Activated CD4-positive, alpha-beta T cell treated with anti-CD3 and anti-CD28 coated beads, Interleukin-2, amount 50 U/mL, for 1 hour (primary cell): ENCODE measurements at regions not wholly inside any gene's neighbourhood (a gene's known extent, or its start where the extent isn't known, plus 50 kb on each side); places are given as distances from the start of the nearest gene placed in this dataset.

ENCODE experiments used
- DNase-seq: peaks from one replicate; pipeline ENCODE4 v3.0.0-alpha.2; 2020

DNA sequence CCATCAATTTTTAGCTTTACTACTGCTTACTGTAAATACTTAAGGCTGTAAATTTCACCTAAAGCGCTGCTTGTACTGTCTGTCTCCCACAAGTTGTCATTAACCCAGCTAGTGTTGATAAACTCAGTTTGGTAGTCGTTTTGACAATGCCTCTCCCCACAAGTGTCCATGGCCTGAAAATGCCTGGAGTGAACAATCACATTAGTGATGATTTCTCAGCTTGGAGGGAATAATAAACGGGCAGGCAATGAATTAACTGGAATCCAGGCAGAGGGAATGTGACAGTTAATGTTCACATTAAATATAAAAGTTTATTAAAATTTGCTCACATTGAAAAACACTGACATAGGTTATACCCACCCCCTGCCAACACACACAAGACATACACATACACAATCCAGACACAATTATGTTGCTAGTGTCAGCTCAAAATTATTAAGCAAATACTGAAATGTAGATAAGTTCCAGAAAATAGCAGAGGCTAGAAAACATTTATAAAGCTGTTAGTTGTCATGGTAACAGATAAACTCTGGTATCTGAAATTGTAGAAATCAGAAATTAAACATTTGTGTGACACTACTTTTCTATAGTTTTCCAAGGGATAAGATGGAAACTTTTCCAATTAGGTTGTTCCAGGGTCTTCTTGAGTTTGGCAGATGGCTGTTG lies 341.9 kb downstream of the DIRAS2 start:
- no peak for DNase-seq

- no peak for DNase-seq
These were observed 341.4 kb downstream of the DIRAS2 start for GRCh38 chr9:90301277-90301653.

DNA sequence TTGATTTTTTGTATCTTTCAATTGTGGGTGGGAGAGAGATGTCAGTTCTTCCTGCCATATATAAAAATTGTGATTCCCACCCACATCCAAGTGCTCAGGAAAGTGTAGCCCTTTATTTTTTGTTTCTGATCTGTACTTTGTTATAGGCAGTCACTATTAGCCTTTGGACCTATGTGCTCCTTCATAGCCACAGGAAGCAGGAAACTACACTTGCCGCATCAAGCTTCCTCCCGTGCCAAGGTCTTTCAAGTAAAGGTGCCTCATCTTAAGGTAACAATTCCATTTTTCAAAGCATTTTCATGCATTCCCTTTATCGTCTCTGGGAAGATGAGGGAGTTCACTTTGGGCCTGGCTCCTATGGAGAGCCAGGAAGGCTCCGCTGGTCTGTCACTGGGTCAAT lies 339.0 kb downstream of the DIRAS2 start:
- DNase-seq: no peak

DNA sequence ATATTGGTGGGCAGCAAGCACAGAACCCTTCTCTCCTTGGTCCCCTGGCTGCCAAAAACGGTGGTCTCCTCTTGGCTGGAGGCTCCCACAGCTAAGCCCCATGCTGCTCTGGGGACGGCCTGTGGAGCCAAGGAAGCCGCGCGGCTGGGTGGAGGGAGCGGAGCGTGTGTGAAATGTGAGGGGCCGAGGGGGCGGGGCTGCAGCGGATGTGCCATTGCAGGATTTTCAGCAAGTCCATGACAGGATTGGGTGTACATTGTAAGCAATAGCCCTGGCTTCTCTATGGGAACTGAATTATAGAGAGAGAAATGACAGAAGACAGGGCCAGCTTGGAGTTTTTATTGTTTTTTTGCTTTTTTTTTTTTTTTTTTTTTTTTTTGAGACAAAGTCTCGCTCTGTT lies 336.5 kb downstream of the DIRAS2 start:
- no peak for DNase-seq

DNA sequence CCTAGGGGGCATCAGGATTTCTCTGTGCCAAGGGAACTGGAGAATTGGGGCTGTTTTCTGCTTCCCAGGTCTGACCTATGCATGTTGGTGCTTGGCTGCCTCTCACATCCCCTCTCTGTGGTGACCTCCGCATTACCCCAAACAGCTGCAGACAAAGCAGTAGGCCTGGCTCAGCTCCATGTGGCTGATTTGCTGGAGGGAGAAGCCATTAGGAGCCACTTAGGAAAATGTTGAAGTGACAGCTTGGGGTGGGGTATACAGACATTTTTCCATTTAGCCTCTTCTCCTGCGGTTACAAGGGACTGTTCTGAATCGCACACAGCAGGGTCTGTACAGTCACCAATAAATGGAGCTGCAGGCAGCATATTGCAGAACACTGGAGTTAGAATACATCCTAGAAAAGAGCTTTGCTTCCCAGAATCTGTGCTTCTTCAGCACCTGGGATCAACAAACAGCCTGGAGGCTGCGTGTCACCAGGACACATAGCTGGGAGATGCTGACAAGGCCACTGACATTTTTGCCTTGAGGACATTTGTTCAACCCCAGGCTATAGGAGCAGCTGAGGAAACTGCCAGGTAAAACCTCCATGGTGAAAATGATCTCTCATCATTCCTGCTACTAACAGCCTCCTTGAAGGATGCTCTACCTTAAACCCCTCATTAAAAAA lies 335.3 kb downstream of the DIRAS2 start:
- no peak for DNase-seq

- DNase-seq: no peak
These were observed 334.7 kb downstream of the DIRAS2 start for GRCh38 chr9:90307891-90308290.

- no peak for DNase-seq
These were observed 333.9 kb downstream of the DIRAS2 start for GRCh38 chr9:90308691-90309090.

DNA sequence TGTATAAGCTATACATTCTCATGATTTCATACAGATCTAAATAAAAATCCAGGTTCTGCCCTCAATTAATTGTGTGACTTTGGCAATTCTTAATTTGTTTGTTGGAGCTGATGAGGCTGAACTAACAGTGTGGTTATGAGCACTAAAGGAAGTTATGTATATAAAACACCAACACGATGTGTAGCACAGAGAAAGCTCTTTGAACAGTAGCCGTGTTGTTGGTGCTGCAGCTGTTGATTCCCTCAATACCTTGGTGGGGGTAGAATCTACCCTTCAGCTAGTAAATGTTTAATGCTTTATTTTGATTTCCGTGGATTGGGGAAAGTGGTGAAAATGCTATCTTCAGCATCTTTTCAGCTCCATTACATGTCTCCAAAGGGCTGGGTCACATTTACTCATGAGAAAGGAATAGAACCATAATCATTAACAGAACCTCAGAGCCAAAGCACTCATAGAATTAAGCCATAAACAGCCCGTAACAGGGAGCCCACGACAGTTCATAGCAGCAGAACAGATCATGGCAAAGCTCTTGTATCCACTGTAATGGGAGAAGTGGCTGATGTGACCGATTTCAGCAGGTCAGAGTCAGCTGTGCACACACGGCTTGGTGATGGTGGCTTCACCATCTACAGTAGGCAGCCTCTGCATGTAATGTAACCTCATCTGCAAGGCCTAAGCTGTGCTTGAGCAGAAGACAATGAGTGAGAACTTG lies 332.7 kb downstream of the DIRAS2 start:
- DNase-seq: no peak

- no peak for DNase-seq
These were observed 332.1 kb downstream of the DIRAS2 start for GRCh38 chr9:90310521-90310876.

DNA sequence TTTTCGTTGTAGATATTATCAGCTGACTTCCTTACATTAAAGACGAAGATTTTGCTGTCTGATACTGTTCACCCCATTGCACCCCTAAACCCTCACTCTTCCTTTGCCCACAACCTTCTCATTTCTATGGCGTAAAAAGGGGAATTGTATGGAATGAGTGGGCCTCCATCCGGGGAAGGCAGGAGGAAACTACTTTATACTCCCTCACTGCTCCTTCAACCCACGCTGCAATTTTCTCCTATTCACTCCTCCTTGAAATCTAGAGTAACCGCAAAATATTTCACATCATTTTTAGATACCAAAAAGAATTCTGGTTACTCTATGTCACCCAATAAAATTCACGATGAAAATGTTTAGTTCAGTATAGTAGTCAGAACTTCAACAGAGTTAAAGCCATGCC lies 330.8 kb downstream of the DIRAS2 start:
- DNase-seq: no peak

GRCh38 chr9:90322296-90322695 lies 320.3 kb downstream of the DIRAS2 start:
- no peak for DNase-seq

DNA sequence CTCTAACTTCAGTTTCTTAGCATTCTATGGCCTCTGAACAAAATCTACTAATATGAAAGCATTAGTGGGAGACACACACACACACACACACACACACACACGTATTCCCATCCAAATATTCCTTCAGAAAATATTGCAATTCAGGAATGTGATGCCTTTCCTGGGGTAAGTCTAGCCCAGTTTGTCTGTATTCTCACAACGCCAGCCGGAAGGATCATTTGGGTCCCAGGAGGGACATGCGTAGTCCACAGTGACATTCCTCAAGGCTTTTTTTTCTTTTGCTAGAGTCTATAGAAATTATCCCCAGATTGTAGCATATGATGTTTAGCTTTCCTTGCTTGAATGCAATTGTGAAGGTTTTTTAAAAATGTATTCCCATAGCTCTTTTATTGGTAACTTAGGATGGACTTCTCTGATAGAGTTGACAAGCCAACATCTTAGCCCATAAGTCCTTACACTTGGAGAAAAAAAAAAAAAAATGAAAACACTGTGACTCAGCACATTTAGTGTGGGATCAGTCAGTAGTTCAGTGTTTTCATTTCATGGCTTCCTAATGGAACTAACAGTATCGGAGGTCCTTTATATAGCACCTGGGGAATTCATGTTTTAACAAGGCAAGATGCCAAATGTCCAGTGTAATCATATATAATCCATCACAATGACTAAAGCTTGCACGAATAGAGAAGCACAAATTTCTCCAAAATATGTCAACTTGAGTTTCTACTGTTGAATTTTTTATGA lies 316.5 kb downstream of the DIRAS2 start:
- no peak for DNase-seq

- DNase-seq: no peak
These were observed 312.4 kb downstream of the DIRAS2 start for GRCh38 chr9:90330231-90330630.

DNA sequence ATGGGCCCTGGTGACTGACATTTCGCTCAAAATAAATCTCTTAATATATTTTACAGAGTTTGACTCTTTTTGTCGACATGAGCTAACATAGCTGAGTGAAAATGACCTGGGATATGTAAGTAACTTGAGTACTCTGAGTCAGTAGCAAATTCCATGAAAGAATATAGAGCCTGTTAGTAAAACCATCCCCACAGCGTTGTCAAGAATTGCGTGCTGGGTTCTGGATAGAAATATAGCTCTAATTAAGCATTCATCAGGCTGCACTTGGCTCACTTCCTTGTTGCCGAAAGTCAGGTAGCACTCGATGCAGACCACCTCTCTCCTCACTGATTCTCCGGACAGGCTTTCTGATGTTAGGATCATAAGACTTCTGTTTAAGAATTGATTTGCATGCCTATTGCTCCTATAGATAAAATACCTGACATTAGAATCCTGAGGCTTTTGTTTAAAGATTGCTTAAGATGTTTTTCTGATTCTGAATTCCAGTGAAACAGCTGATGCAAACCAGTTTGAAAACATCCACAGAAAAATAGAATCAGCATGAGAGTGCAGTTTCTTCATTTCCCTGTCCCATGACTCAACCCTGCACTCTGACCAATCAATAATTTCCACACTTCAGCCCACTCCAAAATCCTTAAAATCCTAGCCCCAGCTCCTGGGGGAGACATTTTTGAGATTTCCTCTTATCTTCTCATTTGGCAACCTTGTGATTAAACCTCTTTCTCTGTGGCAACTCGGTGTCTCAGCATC lies 310.6 kb downstream of the DIRAS2 start:
- DNase-seq: no peak

DNA sequence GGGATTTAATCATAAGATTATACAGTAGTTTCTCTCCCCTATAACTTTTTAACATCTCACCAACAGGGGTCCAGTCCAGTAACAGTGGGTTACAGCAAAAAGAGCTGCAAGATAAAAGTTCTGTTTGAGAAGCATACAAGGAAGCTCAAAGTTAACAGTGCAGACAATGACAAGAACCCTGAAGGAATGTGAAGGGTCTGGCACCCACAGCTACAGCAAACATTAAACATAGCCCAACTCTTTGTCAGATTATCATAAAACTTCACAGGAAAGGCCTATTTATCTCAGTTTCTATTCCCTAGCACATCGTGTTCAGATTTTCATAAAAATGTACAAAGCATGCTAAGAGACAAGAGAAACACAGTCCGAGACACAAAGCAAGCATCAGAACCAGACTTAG lies 309.4 kb downstream of the DIRAS2 start:
- no peak for DNase-seq

- no peak for DNase-seq
These were observed 302.2 kb downstream of the DIRAS2 start for GRCh38 chr9:90340421-90340820.

- no peak for DNase-seq
These were observed 300.0 kb downstream of the DIRAS2 start for GRCh38 chr9:90342607-90343006.

DNA sequence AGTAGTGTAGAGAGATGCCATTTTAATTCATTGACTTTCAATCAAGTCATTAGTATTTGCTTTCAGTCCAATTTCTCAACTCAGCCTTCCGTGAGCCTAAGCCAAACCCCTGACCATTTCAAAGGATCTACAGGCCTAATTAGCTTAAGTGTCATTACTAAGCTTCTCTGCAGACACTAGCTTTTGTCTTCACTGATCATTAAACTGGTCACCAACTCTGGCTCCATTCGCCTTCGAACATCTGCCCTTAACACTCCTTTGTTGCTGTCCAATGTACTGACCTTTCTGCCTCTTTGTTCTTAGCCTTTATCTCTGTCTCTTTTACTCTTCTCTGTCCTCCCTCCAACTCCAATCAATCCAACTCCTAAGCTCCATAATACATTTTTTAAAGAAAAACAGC lies 299.3 kb downstream of the DIRAS2 start:
- no peak for DNase-seq

GRCh38 chr9:90343991-90344390 lies 298.6 kb downstream of the DIRAS2 start:
- DNase-seq: no peak

DNA sequence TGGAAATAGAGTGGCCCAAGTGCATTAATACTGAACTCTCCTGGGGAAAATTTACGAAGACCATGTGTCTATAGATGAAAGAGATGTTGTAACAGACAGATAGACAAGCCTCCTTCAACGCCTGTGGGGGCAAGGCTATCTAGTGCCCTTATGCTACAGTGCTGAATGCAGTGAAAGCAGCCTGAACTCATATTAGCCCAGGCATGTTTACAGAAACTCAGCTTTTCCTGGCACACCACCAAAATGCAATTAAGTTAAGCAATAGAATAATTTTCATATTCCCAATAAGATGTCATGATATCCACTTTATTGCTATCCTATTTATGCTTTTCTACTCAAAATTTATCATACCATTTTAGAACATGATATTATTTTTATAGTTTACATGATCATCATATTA lies 277.0 kb downstream of the DIRAS2 start:
- DNase-seq: no peak

DNA sequence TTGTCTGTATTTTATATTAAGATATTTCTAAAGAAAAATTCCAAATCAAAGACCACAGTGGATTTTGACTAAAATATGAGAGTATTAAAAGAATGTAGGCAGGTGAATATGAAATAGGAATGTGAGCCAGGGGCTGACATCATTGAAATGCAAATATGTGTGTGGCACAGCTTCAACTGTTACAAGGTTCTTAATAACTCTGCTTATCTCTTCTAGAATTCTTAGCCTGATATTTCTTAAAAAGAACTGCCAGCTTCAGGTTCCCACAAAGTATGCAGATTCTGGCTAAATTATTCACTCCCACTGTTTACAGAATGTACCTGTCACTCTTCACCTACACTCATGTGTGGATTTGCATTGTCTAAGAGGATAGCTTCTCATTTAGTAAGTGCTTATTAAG lies 274.4 kb downstream of the DIRAS2 start:
- no peak for DNase-seq

- no peak for DNase-seq
These were observed 273.7 kb downstream of the DIRAS2 start for GRCh38 chr9:90368928-90369327.

DNA sequence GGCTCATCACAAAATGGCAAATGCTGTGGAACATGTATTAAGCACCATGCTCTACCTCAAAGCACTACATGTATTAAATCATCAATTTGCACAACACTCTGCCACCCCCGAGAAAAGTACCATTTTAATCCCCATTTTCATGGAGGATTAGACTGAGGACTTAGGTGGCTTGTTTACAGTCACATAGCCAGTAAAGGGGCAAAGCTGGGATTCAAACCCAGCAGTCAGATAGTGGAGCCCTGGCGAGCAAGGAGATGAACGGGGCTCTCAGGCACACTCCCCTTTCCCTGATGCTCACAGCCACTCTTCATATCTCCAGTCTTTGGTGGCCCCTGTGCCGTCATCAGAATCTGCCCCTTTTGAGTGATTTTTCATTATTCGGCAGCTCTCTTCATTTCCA lies 262.9 kb downstream of the DIRAS2 start:
- DNase-seq: no peak
